Colonic mucosa (tissue), 4 donors: ENCODE measurements at regions not wholly inside any gene's neighbourhood (a gene's known extent, or its start where the extent isn't known, plus 50 kb on each side); places are given as distances from the start of the nearest gene placed in this dataset.
"Not testable (repeated sequence)": the region's sequence is repeated elsewhere in the genome, so short reads cannot be mapped to it uniquely, and the experiment has no call there.

Experiments
- DNase-seq: peaks from one replicate; pipeline ENCODE4 v3.0.0-alpha.2; 2020
- H3K27ac ChIP-seq: fragments of 200-600 bp; one replicate; pipeline ENCODE4 v1.8.0; 2021
- H3K27me3 ChIP-seq: fragments of 200-600 bp; one replicate; pipeline ENCODE4 v1.8.0; 2021
- H3K36me3 ChIP-seq: fragments of 200-600 bp; one replicate; pipeline ENCODE4 v1.8.0; 2021
- H3K4me1 ChIP-seq: fragments of 200-600 bp; one replicate; pipeline ENCODE4 v1.8.0; 2021; ENCODE audit warnings: mild to moderate bottlenecking
- H3K4me3 ChIP-seq: fragments of 200-600 bp; one replicate; pipeline ENCODE4 v1.8.0; 2021
- H3K9ac ChIP-seq, 2 donors: one replicate each; pipeline ENCODE4 v1.7.0; 2013; ENCODE audit warnings: control low read depth in 2 of 2, low read depth in 2 of 2, low read length in 2 of 2
- H3K9me3 ChIP-seq: fragments of 200-600 bp; one replicate; pipeline ENCODE4 v1.8.0; 2021
- intact Hi-C: fragments of 100-400 bp; cut with DNase I; formaldehyde crosslinking; loops from one replicate; pipeline ENCODE4 v1.14.1; 2022
- TF ChIP-seq, protein P1 (sequence below): fragments of 200-600 bp; IDR thresholded peaks from one replicate; pipeline ENCODE4 v1.8.0; 2022; ENCODE audit warnings: antibody characterized with exemption, mild to moderate bottlenecking
- donor health status: healthy.
- donor health status: DM: no; HTN: no; CAD: no.
- donor health status: DM: no; HTN: no; CAD: no.

DNA sequence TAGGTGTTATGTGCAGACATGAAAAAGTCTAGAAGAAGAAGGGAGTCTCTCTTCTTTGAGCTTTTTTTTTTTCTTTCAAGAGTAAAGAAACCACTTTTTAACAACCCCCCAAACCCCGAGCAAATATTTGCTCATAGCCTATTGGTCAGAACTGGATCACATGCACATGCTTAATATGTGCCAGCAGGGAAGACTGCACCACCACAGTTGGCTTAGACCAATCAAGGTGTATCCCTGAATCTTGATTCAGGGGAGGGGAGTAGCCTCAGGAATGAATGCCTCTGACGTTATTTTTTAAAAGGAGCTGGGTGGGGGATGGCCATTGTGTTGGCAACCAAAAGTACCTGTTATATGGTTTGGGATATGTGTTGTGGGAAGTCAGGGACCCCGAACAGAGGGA, 171.4 kb upstream of the NABP1 start:
- H3K27me3 ChIP-seq: no peaks in the 10 kb centered on the region
- no peak overlapping the region for H3K4me3 ChIP-seq
- no peaks in the 10 kb centered on the region for H3K4me1 ChIP-seq
- H3K36me3 ChIP-seq: no peaks in the 10 kb centered on the region
- no peaks in the 10 kb centered on the region for H3K9me3 ChIP-seq
- TF ChIP-seq, protein P1, sequence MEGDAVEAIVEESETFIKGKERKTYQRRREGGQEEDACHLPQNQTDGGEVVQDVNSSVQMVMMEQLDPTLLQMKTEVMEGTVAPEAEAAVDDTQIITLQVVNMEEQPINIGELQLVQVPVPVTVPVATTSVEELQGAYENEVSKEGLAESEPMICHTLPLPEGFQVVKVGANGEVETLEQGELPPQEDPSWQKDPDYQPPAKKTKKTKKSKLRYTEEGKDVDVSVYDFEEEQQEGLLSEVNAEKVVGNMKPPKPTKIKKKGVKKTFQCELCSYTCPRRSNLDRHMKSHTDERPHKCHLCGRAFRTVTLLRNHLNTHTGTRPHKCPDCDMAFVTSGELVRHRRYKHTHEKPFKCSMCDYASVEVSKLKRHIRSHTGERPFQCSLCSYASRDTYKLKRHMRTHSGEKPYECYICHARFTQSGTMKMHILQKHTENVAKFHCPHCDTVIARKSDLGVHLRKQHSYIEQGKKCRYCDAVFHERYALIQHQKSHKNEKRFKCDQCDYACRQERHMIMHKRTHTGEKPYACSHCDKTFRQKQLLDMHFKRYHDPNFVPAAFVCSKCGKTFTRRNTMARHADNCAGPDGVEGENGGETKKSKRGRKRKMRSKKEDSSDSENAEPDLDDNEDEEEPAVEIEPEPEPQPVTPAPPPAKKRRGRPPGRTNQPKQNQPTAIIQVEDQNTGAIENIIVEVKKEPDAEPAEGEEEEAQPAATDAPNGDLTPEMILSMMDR: no peak
- DNase-seq: no peak
- intact Hi-C loops: no loop called here
- no peak overlapping the region for H3K9ac ChIP-seq
- H3K27ac ChIP-seq: no peak overlapping the region

DNA sequence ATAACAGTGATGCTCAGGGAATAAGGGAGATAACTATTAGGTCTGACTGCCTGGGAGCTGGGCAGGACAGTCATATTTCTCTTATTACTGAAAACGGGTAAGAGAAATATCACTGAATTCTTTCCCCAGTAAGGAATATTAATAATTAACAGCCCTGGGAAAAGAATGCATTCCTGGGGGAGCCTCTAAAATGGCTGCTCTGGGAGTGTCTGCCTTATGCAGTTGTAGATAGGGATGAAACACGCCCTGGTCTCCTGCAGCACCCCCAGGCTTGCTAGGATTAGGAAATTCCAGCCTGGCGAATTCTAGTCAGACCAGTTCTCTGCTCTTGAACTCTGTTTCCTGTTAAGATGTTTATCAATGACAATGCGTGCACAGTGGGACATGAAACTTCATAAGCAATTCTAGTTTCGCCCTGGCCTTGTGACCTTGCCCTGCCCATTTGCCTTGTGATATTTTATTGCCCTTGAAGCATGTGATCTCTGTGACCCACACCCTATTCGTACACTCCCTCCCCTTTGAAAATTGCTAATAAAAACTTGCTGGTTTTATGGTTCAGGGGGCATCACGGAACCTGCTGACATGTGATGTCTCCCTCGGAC, 170.6 kb upstream of the NABP1 start:
- H3K27ac ChIP-seq, H3K4me3 ChIP-seq, H3K27me3 ChIP-seq, intact Hi-C loops, DNase-seq, H3K36me3 ChIP-seq, H3K9ac ChIP-seq, H3K4me1 ChIP-seq, H3K9me3 ChIP-seq: not testable (repeated sequence)

DNA sequence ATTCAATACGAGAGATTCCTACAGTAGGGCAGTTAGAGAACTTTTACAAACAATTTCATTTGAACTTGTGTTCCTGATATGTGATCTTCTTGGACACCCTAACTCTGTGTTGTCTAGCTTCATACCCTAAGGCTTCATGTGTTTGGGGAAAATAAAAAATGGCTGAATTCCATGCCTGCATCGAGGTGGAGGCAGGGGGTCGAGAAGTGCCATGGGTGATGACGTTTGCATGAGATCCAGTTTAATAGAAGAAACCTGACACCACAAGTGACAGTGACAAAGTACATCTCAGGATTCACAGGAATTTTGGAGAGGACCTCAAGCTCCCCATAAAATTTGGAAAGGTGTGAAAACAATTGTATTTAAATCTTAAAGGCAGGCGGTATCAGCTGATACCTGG, 169.2 kb upstream of the NABP1 start:
- H3K4me3 ChIP-seq: no peak overlapping the region
- H3K27me3 ChIP-seq: no peaks in the 10 kb centered on the region
- intact Hi-C loops: no loop called here
- TF ChIP-seq, protein P1: no peak
- no peaks in the 10 kb centered on the region for H3K4me1 ChIP-seq
- DNase-seq: no peak
- H3K9me3 ChIP-seq: no peaks in the 10 kb centered on the region
- no peaks in the 10 kb centered on the region for H3K36me3 ChIP-seq
- H3K9ac ChIP-seq: no peak overlapping the region
- no peak overlapping the region for H3K27ac ChIP-seq

- Histone ChIP-seq H3K9me3 (no peaks in the 10 kb centered on the region), H3K4me1 (no peaks in the 10 kb centered on the region), H3K36me3 (no peaks in the 10 kb centered on the region), H3K27ac (no peak overlapping the region), H3K9ac (no peak overlapping the region), H3K27me3 (no peaks in the 10 kb centered on the region), H3K4me3 (no peak overlapping the region)
- intact Hi-C loops: loop anchor here (10.0 kb wide), 1 partner anchor 458 kb away; no protein-coding TSS in a partner anchor
- no peak for DNase-seq
- TF ChIP-seq, protein P1: no peak
Observed at GRCh38 chr2:191512216-191512835, 165.6 kb upstream of the NABP1 start.

DNA sequence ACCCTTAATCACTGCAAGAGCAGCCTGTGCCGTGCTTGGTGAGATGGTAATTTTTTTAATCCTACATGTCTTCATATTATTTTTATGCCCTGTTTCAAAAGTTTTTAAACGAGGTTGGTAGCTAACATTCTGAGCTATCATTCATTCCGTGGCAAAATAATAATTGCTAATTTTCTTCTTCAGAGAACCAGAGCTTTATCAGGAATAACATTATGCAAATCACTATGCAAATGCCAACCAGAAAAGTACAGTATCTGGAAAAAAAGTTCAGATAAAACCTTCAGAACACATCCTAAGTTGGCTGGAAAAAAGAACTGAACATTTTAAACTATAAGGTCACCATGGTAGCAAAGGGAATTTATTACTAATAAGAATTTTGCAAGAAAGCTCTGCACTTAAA, 165.1 kb upstream of the NABP1 start:
- TF ChIP-seq, protein P1: no peak
- Histone ChIP-seq H3K27ac (no peak overlapping the region), H3K27me3 (no peaks in the 10 kb centered on the region), H3K9ac (no peak overlapping the region), H3K9me3 (no peaks in the 10 kb centered on the region), H3K36me3 (no peaks in the 10 kb centered on the region), H3K4me3 (no peak overlapping the region), H3K4me1 (no peaks in the 10 kb centered on the region)
- intact Hi-C loops: loop anchor here (10.0 kb wide), 1 partner anchor 458 kb away; no protein-coding TSS in a partner anchor
- DNase-seq: no peak

DNA sequence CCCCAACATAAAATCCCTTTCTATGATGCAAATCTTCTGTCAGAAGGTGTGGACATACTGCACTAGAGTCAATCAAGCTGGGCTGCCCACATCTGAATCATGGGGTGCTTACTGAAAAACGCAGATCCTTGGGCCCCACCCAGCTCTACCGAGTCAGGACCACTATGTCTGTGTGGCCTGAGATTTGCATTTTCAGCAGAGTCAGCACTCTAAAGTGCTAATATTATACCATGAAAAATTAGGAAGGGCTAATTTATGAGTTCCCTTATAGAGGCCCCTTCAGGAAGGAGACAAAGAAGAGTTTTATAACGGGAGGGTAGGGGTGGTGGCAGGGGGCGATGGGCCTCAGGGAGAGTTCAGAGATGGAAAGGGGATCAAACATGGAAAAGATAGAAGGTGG, 163.3 kb upstream of the NABP1 start:
- TF ChIP-seq, protein P1: no peak
- H3K27ac ChIP-seq: no peak overlapping the region
- no peaks in the 10 kb centered on the region for H3K9me3 ChIP-seq
- no peak overlapping the region for H3K4me3 ChIP-seq
- DNase-seq: no peak
- no peaks in the 10 kb centered on the region for H3K4me1 ChIP-seq
- no peaks in the 10 kb centered on the region for H3K36me3 ChIP-seq
- H3K9ac ChIP-seq: no peak overlapping the region
- no peaks in the 10 kb centered on the region for H3K27me3 ChIP-seq
- intact Hi-C loops: loop anchor here (10.0 kb wide), 1 partner anchor 460 kb away; no protein-coding TSS in a partner anchor
